EH (cell line): ENCODE measurements at regions not wholly inside any gene's neighbourhood (a gene's known extent, or its start where the extent isn't known, plus 50 kb on each side); places are given as distances from the start of the nearest gene placed in this dataset.
A peak's percentile ranks its signal among the peaks of the same experiment; 100 is the strongest.

Source experiments
- DNase-seq: peaks from one replicate; pipeline ENCODE4 v3.0.0-alpha.2; 2015; ENCODE audit warnings: low read depth

DNA sequence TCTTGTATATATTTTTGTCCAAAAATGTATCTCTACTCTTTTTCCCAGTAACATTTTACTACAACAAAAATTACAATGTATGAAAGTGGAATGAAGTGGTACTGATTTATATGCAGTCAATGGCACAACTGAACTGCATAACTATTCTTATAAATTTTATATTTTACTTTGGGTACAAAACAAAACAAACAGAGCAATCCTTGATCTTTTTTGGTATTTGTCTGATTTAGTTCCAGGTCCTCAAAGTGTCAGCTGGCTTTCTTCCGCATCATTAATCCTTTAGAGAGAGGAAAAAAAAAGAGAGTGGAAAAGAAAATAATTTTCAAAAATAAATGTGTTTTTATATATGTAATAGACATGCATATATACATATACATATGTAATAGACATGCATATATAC lies 252.4 kb upstream of the SLIT2 start:
- no peak for DNase-seq

- DNase-seq: peak; percentile 44
Measured at GRCh38 chr4:19993242-19993641, 258.5 kb upstream of the SLIT2 start.

DNA sequence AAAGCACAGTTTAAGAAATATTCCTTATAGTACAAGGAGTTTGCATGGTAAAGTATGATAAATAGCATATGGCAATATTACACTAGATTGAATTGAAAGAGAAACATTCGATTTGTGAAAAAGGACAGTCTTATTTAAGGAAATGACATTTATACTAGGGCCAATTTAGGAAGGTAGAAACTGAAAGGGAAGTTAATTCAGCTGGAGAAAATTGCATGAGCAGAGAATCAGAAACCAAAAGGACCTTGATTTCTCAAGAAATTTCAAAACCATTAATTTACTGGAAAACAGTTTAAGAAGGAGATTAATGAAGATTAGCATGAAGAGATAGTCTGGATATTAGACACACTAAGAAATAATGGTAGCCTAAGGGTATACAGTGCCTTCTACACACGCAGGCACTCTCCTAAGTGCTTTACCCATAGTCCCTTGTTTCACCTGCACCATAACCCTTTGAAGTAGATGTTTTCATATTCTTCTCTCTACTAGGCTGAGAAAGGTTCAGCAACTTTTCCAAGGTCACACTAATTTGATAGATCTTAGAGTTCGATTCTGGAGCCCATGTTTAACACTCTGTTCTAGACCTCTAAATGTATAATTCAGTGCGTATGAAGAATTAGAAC lies 259.1 kb upstream of the SLIT2 start:
- no peak for DNase-seq

- peak; percentile 71 for DNase-seq
Measured at GRCh38 chr4:19987746-19988145, 264.0 kb upstream of the SLIT2 start.

- DNase-seq: peak; percentile 95
Measured at GRCh38 chr4:19983072-19983471, 268.6 kb upstream of the SLIT2 start.

DNA sequence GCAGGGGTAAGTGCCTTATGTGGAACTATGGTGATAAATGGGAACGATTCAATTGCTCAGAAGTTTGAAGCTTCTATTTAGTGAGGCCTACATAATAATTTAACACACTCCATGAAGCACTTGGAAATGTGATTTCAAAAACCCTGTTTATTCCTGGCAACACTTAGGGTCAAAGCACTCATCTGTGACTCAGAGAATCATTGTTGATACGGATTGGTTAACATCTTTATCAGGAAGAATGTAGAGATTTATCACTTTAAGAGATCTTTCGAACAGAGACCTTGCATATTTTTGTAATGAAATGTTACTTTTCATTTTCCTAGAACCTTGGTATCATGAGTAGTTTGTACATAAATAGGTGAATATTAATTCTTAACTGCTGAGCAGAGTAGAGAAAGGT lies 269.1 kb upstream of the SLIT2 start:
- DNase-seq: peak; percentile 89

DNA sequence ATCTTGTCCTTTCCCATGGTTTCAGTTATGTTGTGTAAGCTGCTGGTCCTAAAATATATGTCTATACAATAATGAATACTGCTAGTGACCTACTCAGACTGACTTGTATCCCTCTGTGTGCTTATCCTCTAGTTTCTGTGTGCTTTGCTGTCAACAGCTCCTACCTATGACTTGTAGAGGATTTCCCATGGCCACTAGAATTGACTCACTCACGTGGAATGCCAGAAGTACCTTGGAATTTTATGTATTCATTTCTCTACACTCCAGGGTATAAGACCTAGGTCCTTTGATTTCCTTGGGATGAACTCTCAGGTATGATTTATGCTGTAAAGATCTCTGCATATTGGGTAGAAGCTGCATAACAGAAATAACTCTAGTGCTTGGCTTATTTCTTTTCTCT lies 279.9 kb upstream of the SLIT2 start:
- DNase-seq: peak; percentile 38

DNA sequence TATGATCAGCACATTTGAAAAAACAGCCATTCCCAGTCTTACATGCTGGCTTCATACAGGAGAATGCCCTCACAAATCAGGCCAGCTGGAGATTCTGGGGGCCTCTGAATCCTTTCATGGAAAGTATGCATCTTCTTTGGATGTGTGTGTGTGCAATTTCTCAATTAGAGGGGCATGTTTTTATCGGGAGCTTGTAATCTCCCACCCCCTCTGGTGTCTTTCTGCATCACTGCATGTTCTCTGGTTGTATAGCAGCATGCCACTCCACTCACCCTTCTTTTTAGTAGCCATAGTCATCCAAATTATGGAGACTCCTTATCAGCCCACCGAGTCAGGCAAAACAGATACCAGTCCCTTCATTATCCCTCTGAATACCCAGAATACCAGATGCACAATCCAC lies 282.2 kb upstream of the SLIT2 start:
- peak; percentile 19 for DNase-seq

DNA sequence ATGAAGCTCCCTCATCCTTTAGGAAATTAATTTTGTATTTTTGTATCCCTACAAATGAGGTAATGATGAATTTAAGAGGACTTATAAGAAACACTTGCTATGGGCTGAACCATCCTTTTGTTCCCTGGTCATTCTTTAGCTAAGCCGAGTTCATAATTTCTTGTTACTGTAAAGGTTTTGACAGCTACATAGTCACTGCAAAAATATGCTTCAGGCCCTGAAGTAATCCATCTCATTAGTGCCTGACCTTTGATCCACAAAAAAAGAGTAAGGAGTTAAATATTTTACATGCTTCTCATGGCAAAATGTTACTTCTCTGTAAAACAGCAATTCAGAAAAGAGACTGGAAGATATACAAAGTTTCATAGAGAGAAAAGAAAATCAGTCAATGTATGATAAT lies 290.6 kb upstream of the SLIT2 start:
- peak; percentile 92 for DNase-seq

DNA sequence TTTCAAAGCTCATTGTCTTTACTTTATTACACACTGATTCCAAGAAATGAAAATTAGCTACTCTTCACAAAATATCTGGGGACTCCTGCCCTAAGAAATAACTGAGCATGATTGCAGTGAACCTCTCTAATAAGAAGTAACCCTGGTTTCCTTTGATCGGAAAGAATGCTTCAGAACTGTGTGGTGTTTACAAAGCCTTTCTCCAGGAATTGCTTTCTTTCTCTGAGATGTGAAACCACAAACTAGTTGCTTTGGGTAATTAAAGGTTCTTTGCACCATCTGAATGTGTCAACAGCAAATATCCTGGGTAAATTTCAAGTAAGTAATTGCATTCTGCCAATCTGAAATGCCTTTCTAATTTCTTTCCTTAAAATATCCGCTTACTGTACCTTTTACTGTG lies 292.9 kb upstream of the SLIT2 start:
- DNase-seq: no peak

DNA sequence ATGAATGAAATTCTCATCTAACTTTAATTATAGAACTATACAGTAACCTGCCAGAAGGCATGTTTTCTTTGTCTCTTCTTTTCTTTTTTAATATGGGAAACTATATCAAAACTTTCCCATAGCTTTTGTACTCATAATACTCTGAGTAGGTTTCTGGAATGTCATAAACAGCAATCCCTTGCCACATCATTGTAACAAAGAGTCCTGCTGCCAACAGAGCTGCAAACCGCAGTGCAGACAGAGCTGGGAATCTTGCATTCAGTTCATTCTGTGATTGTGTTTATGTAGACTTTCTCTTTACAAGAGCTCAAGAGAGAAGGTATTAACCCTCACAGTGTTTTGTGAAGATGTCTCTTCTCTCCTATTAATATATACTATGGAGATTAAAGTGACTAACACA lies 304.4 kb upstream of the SLIT2 start:
- DNase-seq: peak; percentile 89

DNA sequence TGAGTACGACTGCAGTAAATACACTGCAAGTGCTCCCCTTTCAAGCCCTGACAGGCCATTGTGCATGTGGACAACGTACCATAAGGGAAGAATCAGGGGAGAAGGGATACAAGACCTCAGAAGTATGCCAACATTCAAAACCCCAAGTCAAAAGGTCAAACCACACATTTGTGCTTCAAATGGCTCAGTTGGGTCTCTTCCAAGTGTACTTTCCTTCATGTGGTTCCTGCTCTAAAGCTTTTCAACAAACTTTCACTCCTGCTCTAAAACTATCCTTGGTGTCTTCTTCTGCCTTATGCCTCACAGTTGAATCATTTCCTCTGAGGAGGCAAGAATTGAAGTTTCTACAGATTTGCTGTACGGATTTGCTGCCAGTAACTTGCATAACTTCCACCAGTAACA lies 305.7 kb upstream of the SLIT2 start:
- peak; percentile 98 for DNase-seq

DNA sequence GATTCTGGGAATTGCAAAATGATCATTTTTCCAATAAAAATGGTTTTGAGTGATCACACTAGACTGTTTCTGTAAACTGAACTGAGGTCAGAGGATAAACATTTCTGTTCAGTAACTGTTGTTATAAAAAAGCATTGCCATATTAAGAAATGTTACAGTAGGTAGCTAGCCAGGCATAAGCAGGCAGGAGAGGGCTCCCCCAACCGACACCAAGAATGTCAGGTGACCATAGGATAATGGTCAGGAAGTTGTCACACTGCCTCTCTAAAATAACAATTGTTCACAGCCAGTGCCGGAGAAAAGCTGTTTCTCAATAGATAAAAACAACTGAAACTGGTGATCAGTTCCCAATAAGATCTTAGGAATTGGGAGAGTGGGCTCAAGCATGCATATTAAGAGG lies 306.2 kb upstream of the SLIT2 start:
- DNase-seq: no peak

DNA sequence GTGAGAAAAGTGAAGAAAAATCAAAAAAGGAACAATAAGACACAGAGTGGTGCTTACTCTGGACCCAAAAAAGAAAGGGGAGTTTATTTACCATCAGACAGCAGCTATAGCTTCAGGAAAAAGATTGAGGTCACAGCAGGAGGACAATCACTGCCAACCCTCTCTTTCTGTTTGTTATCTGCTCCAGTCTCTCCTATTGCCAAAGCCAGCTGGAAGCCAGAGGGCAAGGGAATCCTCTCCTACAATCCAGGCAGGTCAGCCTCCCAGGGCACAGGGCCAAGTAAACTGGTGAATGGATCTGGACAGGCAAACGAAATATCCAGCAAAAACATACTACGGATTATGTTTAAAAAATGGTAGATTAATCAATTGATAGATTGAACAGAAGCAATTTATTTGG lies 306.9 kb upstream of the SLIT2 start:
- no peak for DNase-seq

GRCh38 chr4:19944251-19944650 lies 307.5 kb upstream of the SLIT2 start:
- no peak for DNase-seq

- no peak for DNase-seq
Measured at GRCh38 chr4:19941434-19941833, 310.3 kb upstream of the SLIT2 start.

- DNase-seq: no peak
Measured at GRCh38 chr4:19940861-19941260, 310.8 kb upstream of the SLIT2 start.

GRCh38 chr4:19936476-19936875 lies 315.2 kb upstream of the SLIT2 start:
- DNase-seq: peak; percentile 79

GRCh38 chr4:19930742-19931141 lies 321.0 kb upstream of the SLIT2 start:
- DNase-seq: no peak

- peak; percentile 50 for DNase-seq
Measured at GRCh38 chr4:19927381-19927780, 324.3 kb upstream of the SLIT2 start.

DNA sequence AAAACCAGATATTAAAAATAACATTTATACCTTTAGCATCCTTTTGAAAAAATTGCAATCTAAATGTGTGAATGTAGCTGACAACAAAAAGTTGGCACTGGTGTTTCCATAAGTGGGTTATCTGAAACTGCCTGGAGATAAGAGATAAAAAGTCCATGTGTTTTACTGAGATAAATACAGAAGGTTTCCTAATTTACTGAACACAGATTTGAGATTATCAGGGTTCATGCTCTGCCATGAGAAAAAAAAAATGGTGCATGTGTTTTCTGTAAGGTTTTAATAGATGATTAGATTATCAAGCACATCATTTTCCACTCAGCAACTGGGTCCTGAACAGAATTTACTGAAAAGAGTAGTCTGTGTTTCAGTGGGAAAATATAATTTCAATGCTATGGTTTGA lies 326.2 kb upstream of the SLIT2 start:
- no peak for DNase-seq

GRCh38 chr4:19924761-19925160 lies 326.9 kb upstream of the SLIT2 start:
- peak; percentile 4 for DNase-seq

GRCh38 chr4:19915276-19915675 lies 336.4 kb upstream of the SLIT2 start:
- DNase-seq: no peak

DNA sequence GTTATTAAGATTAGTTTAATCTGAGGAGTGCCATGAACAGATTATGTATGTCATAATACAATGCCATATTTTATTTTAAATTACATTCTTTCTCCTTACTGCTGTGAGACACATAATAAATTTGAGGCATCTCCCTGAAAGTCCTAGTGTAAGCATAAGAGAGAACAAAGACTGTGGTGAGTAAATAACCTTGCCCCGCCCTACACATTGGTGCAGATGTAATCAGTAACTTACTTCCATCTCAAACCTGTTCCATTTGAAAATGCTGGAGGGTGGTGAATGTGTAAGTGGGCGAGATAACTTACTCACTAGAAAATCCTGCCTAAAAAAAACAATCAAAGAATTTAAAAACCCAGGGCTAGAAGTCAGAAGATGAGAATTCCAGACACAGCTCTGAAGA lies 338.1 kb upstream of the SLIT2 start:
- DNase-seq: peak; percentile 3
